GM19193 (cell line): ENCODE measurements at regions not wholly inside any gene's neighbourhood (a gene's known extent, or its start where the extent isn't known, plus 50 kb on each side); places are given as distances from the start of the nearest gene placed in this dataset.

Source experiments
- POLR2A ChIP-seq: IDR thresholded peaks from 4 replicates; pipeline ENCODE4 v1.6.1; 2011; ENCODE audit not compliant: insufficient read depth, insufficient read length; ENCODE audit errors: extremely low read depth

DNA sequence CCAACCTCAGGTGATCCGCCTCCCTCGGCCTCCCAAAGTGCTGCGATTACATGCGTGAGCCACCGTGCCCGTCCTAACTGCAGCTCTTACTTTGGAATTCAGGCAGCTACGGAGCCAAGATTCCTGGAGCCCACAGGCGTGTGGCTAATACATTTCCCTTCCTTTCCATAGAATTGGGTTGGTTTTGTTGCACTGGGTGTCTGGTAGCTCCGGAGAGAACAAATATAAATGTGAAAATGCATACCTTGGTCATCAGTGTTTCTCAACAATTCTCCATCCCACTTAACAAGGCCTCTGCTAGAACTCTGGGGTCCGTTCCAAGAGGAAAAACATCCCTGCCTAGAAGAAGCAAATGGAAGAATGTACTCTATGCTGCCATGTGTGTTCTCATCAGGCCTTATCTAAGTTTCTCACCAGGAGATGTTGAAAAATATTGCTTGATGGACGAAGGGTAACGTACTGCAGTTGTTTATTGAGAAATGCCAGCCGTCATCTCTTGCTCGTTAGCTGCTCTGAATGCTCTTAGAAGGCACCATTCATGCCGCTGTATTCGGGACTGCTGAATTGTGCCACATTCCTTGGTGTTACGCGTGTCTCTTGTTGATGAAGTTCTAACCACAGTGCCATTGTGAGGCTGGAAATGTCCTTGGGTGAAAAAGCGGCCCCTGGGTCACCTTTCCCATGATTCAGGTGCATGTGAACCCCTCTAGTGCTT is 50.5 kb upstream of the CD99 start:
- TF ChIP-seq POLR2A: no peak

GRCh38 chrX:2638279-2638678 is 52.8 kb upstream of the CD99 start:
- TF ChIP-seq POLR2A: no peak

DNA sequence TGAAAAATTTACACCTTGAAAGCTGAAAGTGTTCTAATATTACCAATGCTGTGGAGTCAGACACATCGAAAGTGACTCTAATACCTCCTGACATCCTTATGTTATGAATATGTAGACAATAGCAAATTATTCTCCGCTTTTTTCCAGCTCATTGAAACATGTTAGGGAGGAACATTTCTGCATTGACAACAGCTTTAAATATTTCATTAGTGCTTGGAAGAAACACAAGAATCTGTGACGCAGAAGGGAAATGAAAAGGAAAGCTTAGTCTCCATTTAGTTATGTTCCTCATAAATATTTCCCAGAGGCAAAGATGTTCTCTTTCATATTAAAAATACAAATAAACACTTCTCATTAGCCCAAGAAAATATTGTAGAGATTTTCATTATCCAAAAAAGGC is 55.8 kb upstream of the CD99 start:
- TF ChIP-seq POLR2A: no peak

GRCh38 chrX:2632533-2633504 is 58.3 kb upstream of the CD99 start:
- no peak for TF ChIP-seq POLR2A

- no peak for TF ChIP-seq POLR2A
Measured at GRCh38 chrX:2631743-2632532, 59.2 kb upstream of the CD99 start.

GRCh38 chrX:2629316-2630007 is 61.6 kb upstream of the CD99 start:
- TF ChIP-seq POLR2A: no peak

DNA sequence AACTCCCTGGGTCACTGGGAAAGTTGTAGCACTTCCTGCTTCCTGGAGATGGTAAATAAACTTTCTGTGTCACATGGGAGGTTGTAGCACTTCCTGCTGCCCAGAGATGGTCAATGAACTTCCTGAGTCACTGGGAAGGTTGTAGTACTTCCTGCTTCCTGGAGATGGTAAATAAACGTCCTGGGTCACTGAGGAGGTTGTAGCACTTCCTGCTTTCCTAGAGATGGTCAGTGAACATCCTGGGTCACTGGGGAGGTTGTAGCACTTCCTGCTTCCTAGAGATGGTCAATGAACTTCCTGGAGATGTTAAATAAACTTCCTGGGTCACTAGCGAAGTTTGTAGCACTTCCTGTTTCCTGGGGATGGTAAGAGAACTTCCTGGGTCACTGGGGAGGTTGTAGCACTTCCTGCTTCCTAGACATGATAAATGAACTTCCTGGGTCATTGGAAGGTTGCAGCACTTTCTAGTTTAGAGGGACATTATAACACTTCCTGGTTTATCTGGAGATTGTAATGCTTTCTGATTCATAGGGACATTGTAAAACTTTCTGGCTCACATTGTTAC is 62.3 kb upstream of the CD99 start:
- no peak for TF ChIP-seq POLR2A

- TF ChIP-seq POLR2A: no peak
Measured at GRCh38 chrX:2627272-2627867, 63.7 kb upstream of the CD99 start.

DNA sequence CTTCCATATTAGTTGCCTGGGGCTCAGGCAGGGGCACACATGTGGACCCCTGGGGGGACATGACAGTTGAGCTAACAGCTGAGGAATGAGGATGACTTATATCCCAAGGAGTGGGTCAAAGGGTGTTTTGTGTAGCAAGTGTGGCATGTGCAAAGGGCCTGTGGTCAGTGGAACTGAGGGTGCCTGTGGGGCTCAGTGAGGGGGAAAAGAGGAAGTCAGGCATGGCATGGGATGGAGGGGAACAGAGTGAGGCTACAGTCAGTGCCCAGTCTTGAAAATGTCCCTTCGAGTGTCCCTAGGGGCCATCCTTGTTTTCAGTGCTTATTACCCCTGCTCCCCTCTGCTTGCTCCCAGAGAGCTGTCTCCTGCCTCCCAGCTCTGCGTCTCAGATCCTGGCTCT is 64.3 kb upstream of the CD99 start:
- no peak for TF ChIP-seq POLR2A

DNA sequence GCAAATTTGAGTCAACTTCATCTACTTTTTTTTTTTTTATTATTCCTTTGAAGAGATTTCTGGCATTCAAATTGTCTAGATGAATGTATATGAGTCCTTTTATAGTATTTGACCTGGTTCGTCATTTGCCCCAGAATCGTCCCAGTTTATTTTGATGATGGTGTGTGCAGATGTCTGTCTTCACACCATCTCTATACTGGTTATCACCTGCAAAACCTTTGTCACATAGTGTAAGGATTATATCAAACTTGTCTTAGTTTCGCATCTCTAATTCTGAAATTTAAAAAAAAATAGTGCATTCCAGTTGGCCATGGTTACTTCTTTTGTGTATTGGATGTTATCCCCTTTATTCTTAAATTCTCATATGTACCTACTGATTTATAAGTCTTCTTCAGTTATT is 70.5 kb upstream of the CD99 start:
- no peak for TF ChIP-seq POLR2A

- TF ChIP-seq POLR2A: no peak
Measured at GRCh38 chrX:2618516-2618915, 72.6 kb upstream of the CD99 start.

- TF ChIP-seq POLR2A: no peak
Measured at GRCh38 chrX:2614911-2615310, 76.2 kb upstream of the CD99 start.

DNA sequence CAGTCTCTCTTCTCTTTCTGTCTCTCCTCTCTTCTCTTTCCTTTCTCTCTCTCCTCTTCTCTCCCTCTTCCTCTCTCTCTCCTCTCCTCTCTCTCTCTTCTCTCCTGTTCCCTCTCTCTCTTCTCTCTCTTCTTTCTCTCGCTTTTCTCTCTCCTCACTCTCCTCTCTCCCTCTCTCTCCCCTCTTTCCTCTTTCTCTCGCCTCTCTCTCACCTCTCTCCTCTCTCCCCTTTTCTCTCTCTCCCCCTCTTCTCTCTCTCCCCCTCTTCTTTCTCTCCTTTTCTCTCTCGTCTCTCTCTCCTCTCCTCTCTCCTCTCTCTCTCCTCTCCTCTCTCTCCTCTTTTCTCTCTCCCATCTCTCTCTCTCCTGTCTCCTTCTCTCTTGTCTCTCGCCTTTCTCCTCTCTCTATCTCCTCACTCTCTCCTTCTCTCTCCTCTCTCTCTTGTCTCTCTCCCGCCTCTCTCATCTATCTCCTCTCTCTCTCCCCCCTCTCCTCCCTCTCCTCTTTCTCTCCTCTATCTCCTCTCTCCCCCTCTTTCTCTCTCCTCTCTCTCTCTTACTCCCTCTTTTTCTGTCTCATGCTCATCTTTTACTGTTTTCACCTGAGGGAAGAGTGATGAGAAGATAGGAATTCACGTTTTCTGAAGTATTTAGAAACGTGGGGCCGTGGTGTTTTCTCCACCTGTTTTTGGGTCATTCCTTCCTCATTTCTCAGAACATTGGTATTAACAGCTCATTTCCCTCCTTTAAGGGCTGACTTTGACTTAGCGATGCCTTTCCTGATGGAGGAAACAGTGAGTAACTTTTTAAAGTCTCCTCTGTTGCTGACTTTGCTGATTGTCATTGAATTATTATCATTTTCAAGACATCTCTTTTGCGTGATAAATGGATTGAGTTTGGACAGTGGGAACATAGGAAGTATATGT is 80.6 kb upstream of the CD99 start:
- no peak for TF ChIP-seq POLR2A
